SH-SY5Y (cell line): ENCODE measurements at regions not wholly inside any gene's neighbourhood (a gene's known extent, or its start where the extent isn't known, plus 50 kb on each side); places are given as distances from the start of the nearest gene placed in this dataset.

Source experiments
- GATA2 ChIP-seq: IDR thresholded peaks from 2 replicates; pipeline ENCODE4 v1.6.1; 2011; ENCODE audit warnings: mild to moderate bottlenecking, low read depth, low read length
- GATA3 ChIP-seq: IDR thresholded peaks from 2 replicates; pipeline ENCODE4 v1.6.1; 2011; ENCODE audit warnings: low read depth, mild to moderate bottlenecking, low read length, moderate library complexity

DNA sequence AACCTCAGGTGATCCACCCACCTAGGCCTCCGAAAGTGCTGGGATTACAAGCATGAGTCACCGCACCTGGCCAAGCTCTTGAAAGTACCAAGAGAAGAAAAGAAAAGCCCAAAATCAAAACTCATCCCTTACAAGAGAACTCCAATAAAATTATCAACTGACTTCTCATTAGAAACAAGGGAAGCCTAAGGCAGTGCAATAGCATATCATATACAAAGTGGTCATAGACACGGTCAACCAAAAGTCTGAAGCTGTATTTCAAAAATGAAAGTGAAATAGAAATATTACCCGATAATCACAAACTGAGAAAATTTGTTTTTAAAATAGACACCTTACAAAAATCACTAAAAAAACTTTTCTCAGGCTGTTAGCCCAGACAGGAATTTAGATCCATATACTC is 1321.1 kb upstream of the GJE1 start:
- no peak for TF ChIP-seq GATA3

- TF ChIP-seq GATA3 = no peak
- no peak for TF ChIP-seq GATA2
Observed at GRCh38 chr6:140809694-140810101, 1323.0 kb upstream of the GJE1 start.

DNA sequence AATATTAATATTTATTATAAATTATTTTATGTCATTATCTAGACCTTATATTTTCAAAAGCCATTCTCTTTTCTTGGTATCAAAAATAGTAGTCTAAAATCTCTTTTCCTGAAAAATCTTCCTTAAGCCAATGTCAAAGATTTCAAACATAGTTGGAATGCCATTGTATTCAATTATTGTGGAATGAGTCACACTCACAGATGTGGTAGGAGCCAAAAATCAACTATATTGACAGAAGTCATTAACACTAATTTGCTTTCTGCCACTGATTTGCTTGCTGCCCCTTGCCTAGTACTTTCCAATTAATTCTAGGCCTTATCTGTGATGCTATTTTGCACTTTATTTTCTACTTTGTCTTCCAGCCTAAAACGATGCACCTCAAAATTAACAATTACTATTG is 1326.3 kb upstream of the GJE1 start:
- TF ChIP-seq GATA3 = no peak
- no peak for TF ChIP-seq GATA2

GRCh38 chr6:140794544-140794943 is 1338.2 kb upstream of the GJE1 start:
- TF ChIP-seq GATA2 (no peak), GATA3 (no peak)

DNA sequence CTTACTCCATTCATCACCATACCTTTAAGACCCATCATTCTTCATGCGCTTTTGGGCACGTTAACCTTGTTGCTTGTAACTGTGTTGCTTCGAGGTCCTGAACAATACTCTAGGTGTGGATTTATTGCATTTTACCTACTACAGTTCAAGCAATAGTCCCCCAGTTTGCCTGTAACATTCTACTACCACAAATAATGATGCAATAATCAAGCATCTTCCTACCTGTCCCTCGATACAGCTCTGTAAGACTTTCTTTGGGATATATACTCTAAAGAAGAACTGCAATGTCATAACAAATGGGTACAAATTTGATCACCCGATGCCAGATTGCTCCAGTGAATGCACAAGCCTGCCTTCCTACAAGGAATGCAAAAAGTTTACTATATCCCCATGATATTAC is 1342.6 kb upstream of the GJE1 start:
- TF ChIP-seq GATA3 (no peak), GATA2 (no peak)

- TF ChIP-seq GATA2 (no peak), GATA3 (no peak)
Observed at GRCh38 chr6:140789466-140789865, 1343.3 kb upstream of the GJE1 start.

GRCh38 chr6:140785926-140786325 is 1346.8 kb upstream of the GJE1 start:
- no peak for TF ChIP-seq GATA3
- no peak for TF ChIP-seq GATA2

DNA sequence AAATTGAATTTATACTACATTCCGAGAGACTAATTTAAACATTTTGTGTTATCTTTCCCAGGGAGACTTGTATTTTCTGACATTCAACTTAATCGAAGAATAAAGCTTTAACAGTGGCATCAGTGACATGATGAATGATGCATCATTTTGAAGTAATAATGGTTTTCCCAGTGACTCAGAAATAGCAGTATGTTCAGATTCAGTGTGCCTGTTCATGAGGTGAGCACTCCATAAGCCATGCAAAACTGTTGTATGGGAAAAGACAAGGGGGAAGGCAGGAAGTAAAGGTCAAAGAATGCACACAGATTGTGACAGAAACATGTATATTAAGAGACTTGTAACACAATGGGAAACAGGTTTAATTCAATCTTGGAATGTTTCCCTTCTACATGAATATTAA is 1348.2 kb upstream of the GJE1 start:
- no peak for TF ChIP-seq GATA2
- no peak for TF ChIP-seq GATA3

DNA sequence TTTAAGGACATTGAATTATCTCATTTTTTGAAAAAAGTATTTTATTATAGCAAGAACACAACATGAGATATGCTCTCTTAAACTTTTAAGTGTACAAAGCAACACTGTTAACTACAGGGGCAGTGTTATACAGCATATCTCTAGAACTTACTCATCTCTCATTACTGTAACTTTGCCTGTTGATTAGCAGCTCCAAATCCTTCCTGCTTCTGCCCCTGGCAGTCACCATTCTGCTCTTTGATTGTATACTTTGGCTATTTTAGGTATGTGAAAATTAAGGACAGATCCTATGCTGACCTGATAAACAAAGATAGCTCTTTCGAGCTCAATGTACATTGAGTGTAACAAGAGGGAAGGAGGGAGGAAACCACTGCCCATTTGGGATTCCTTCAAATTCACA is 1349.8 kb upstream of the GJE1 start:
- TF ChIP-seq GATA2 = no peak
- TF ChIP-seq GATA3 = no peak

- TF ChIP-seq GATA3 = no peak
- no peak for TF ChIP-seq GATA2
Observed at GRCh38 chr6:140779991-140780596, 1352.6 kb upstream of the GJE1 start.

DNA sequence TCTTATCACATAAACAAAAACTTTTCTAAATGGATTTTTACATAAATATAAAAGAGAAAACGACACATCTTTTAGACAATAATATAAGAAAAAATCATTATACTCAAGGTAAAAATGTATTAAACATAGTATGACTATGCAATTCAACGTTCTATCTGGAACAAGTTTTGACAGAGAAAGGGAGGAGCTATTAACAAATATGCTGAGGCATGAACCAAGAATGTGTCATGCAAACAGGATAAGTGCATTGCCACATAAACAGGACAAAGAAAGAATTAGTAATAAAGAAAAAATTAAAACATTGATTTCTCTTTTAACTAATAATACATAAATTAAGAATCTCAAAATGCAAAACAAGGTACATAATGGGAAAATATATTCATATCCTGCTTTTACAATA is 1353.4 kb upstream of the GJE1 start:
- TF ChIP-seq GATA2 (no peak), GATA3 (no peak)

DNA sequence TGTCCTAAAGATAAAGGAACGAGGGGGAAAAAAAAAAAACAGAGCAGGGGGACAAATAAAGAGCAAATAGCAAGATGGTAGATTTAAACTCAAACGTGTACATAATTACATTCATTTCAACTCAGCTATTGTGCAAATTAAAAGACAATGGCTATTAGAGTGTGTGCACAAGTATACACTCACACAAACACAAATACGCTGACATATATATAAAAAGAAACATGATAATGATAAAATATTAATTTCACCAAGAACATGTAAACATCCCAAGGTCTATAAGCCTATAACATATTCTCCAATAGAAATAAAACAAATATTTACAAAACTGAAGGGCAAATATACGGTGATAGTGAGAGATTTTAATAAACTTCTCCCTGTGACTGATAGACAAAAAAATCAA is 1354.9 kb upstream of the GJE1 start:
- TF ChIP-seq GATA3 = no peak
- no peak for TF ChIP-seq GATA2

GRCh38 chr6:140775061-140775460 is 1357.7 kb upstream of the GJE1 start:
- TF ChIP-seq GATA2 (no peak), GATA3 (no peak)

DNA sequence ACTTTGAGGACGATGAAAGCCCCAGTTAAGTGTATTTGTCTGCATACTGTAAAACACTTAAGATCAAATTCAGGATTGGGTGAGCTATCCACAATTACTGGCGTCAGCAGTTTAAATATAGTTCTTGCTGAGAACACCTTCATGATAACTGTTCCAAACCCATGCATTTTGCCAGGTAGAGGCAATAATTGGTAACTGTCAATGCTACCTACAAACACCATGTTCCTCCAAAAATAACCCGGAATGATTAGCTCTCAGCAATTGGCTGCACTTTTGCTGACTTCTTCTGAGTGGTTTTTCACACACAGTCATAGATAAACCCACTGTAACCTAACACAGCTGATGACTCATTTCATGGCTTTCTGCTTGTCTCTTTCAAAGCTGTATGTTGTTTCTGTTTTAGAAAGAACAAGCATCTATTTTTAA is 1358.6 kb upstream of the GJE1 start:
- TF ChIP-seq GATA2 (no peak), GATA3 (no peak)

GRCh38 chr6:140773276-140773675 is 1359.4 kb upstream of the GJE1 start:
- TF ChIP-seq GATA3 (no peak), GATA2 (no peak)

DNA sequence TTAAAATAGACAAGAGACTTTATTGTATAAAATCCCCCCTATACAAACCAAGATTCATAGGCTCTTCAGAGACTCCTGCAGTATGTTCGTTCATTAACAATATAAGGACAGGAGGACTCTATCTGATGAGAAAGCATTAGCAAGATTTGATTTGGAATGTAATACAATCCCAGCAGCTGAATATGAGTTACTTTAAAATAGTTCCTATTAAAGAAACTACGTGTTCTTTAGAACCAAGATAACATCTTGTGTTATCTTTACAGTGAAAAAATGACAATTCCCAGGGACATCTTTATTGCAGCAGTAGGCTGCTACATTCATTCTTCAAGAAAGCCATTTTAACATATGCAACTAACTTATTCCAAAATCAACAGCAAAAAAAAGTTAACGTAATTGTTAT is 1360.1 kb upstream of the GJE1 start:
- TF ChIP-seq GATA3 (no peak), GATA2 (no peak)
